Kidney epithelial cell (primary cell): ENCODE measurements at regions not wholly inside any gene's neighbourhood (a gene's known extent, or its start where the extent isn't known, plus 50 kb on each side); places are given as distances from the start of the nearest gene placed in this dataset.

Experiments used
- DNase-seq: peaks from one replicate; pipeline ENCODE4 v3.0.0-alpha.2; 2010; ENCODE audit warnings: low read depth
- H3K27me3 ChIP-seq: 2 replicates; pipeline ENCODE4 v1.6.0; 2011; ENCODE audit warnings: low read length; ENCODE audit not compliant: control insufficient read depth, insufficient read depth
- H3K36me3 ChIP-seq: 2 replicates; pipeline ENCODE4 v1.5.1; 2011; ENCODE audit warnings: low read length; ENCODE audit not compliant: control insufficient read depth, insufficient read depth
- H3K4me3 ChIP-seq: 2 replicates; pipeline ENCODE4 v1.5.1; 2011; ENCODE audit warnings: low read depth, mild to moderate bottlenecking, control low read depth, low read length
- CTCF ChIP-seq: IDR thresholded peaks from 2 replicates; pipeline ENCODE4 v1.5.1; 2011; ENCODE audit warnings: mild to moderate bottlenecking, moderate library complexity, low read length, control low read depth, inconsistent platforms; ENCODE audit not compliant: insufficient read depth, poor library complexity, severe bottlenecking

DNA sequence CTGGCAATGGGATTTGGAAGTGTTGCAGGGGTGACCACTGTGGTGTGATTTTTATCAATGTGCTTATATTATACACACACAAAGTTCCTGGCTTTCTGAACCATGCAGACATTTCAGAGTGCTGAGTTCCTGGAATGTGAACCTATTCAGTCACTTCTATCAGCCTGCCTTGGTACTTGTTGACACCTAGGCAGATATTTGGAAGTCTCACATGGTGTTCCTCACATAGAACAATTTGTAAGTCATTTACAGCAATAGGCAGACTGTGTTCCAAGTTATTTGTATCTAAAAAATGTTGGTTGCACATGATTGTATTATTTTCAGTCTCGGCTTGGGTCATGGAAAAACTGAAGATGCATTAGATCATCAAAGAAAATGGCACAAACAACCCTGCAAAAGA is 182.2 kb downstream of the SREK1 start:
- Histone ChIP-seq H3K4me3 (no peak overlapping the region), H3K27me3 (peaks cover 4% of the 10 kb centered on the region), H3K36me3 (no peaks in the 10 kb centered on the region)
- DNase-seq, result no peak
- no peak for TF ChIP-seq CTCF

DNA sequence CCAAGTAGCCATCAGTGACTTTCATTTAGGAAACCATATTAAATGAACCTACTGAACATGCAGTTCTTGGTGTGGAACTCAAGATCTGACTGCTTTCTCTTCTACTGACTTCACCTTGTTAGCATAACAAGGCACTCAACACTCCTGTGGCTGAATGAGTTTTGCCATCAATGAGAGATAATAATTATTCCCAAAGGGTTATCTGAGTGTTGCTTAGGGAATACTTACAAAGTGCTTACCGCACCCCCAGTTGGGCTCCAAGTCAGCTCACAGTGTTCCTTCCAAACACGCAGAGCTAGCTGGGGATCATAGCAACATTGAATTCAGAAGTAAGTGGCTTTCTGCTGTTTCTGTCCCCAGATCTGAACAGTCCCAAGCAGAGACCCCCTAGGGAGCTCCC is 182.9 kb downstream of the SREK1 start:
- H3K4me3 ChIP-seq, result no peak overlapping the region
- no peak for DNase-seq
- H3K27me3 ChIP-seq, result peaks cover 4% of the 10 kb centered on the region
- no peak for TF ChIP-seq CTCF
- H3K36me3 ChIP-seq, result no peaks in the 10 kb centered on the region

GRCh38 chr5:66329078-66329477 is 185.0 kb downstream of the SREK1 start:
- no peak for DNase-seq
- no peak for TF ChIP-seq CTCF
- Histone ChIP-seq H3K27me3 (peaks cover 6% of the 10 kb centered on the region), H3K4me3 (no peak overlapping the region), H3K36me3 (no peaks in the 10 kb centered on the region)

DNA sequence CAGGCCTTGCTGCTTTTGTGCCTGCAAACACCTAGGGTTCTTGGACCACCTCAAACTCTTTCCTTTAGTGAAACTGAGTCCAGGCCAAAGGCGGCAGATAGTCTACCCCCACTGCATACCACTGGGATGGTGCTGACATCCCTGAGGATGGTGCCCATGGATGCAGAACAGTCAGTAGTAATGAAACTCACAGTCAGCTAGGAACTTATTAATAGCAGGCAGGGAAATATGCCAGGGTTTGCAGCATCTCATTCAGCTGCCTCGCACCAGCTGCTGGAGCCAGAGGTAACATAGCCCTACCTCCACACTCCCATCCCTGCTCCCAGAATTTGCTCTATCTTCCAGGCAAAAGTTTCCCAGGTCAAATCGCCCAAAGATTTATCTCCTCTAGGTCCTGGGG is 189.1 kb downstream of the SREK1 start:
- H3K27me3 ChIP-seq, result peaks cover 7% of the 10 kb centered on the region
- no peak for DNase-seq
- no peak for TF ChIP-seq CTCF
- H3K36me3 ChIP-seq, result no peaks in the 10 kb centered on the region
- H3K4me3 ChIP-seq, result no peak overlapping the region

- DNase-seq, result no peak
- no peak for TF ChIP-seq CTCF
- Histone ChIP-seq H3K36me3 (no peaks in the 10 kb centered on the region), H3K4me3 (no peak overlapping the region), H3K27me3 (peaks cover 7% of the 10 kb centered on the region)
Observed at GRCh38 chr5:66337626-66338226, 193.6 kb downstream of the SREK1 start.

GRCh38 chr5:66338828-66339227 is 194.7 kb downstream of the SREK1 start:
- Histone ChIP-seq H3K4me3 (no peak overlapping the region), H3K36me3 (no peaks in the 10 kb centered on the region), H3K27me3 (peaks cover 5% of the 10 kb centered on the region)
- DNase-seq, result no peak
- TF ChIP-seq CTCF, result no peak
